Thyroid gland (tissue), 4 donors: ENCODE measurements at regions not wholly inside any gene's neighbourhood (a gene's known extent, or its start where the extent isn't known, plus 50 kb on each side); places are given as distances from the start of the nearest gene placed in this dataset.

Source experiments
- DNase-seq, 2 donors: peaks; one replicate each; pipeline ENCODE4 v3.0.0-alpha.2; 2019
- H3K27ac ChIP-seq, 3 donors: fragments of 200-600 bp; sonication (generic); 1 replicate in 2 of 3; 2 replicates in 1 of 3; pipeline ENCODE4 v1.5.1; 2016 to 2019; ENCODE audit warnings: mild to moderate bottlenecking in 1 of 3, moderate library complexity in 1 of 3
- H3K27me3 ChIP-seq: fragments of 200-600 bp; sonication (generic); one replicate; pipeline ENCODE4 v1.5.1; 2019
- H3K36me3 ChIP-seq, 2 donors: fragments of 200-600 bp; sonication (generic); one replicate each; pipeline ENCODE4 v1.5.1; 2016 to 2019
- H3K4me1 ChIP-seq, 2 donors: fragments of 200-600 bp; sonication (generic); one replicate each; pipeline ENCODE4 v1.5.1; 2017 to 2019
- H3K4me3 ChIP-seq, 3 donors: fragments of 200-600 bp; sonication (generic); replicated peaks in 1 of 3; 1 replicate in 2 of 3; 2 replicates in 1 of 3; pipeline ENCODE4 v1.5.1; 2016; ENCODE audit warnings: mild to moderate bottlenecking in 1 of 3
- H3K9me3 ChIP-seq: fragments of 200-600 bp; sonication (generic); one replicate; pipeline ENCODE4 v1.5.1; 2017
- POLR2A ChIP-seq, 2 donors: fragments of 450-650 bp; IDR thresholded peaks; one replicate each; pipeline ENCODE4 v1.6.1; 2017; ENCODE audit warnings: antibody characterized with exemption in 2 of 2, mild to moderate bottlenecking in 2 of 2, moderate library complexity in 1 of 2
- WGBS, 2 donors: methylation state at CpG; one replicate each; pipeline ENCODE4 v1.1.5; 2017; 5-methylcytosine and 5-hydroxymethylcytosine counted together
- intact Hi-C: fragments of 100-400 bp; cut with DNase I; formaldehyde crosslinking; loops from one replicate; pipeline ENCODE4 v1.15.1; 2023
- TF ChIP-seq, protein P1 (sequence below), 6 experiments: fragments of 200-600 bp in 3 of 6; fragments of 450-650 bp in 3 of 6; sonication (generic) in 3 of 6; IDR thresholded peaks; one replicate each; pipeline ENCODE4 v1.5.1; 2016 to 2019; ENCODE audit warnings: antibody characterized with exemption in 6 of 6, mild to moderate bottlenecking in 2 of 6, inconsistent platforms in 1 of 6, moderate library complexity in 1 of 6

DNA sequence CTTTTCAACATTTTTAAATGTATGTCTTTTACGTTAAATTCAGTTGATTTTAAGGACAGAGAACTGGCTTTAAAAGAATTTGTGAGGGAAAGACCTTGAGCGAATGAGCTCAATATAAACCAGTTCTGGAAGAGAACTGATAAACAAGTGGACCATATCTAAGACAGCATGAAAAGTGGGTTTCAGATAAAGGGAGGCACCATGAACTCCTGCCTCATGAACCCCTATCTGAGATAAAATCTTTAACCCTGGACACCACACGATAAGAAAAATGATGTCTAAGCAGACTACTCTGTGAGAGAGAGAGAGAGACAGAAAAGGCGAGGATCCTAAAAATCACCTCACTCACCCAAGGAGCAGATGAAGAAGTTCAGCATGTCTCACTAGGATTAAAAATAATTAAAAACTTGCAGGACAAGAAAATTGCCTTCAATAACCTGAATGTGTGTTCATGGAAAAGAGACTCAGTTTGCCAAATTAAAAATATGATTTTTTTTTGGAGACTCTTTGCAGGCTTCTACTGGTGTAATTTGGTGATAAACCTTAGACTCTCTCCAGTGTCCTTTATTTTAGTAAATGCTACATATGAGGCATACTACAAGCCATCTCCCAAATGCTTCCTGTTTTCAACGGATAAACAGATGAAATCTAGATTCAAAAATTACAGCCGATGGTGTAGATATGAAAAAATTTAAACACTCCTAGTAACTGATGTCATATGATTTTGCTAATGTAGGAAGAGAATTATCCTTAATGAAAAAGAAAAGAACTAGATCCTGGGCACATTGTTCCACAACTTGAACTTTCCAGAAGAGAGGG, 299.5 kb downstream of the ADGB start:
- Histone ChIP-seq H3K36me3 (no peaks in the 10 kb centered on the region), H3K9me3 (no peaks in the 10 kb centered on the region), H3K27ac (no peak overlapping the region), H3K4me3 (no peak overlapping the region), H3K27me3 (no peaks in the 10 kb centered on the region), H3K4me1 (no peaks in the 10 kb centered on the region)
- no peak for DNase-seq
- 86 to 93% methylated on average over 6 of the region's 6 CpGs for WGBS, 2 donors
- TF ChIP-seq POLR2A (IDR thresholded peaks at IDR 0.05): no peak
- TF ChIP-seq, protein P1, sequence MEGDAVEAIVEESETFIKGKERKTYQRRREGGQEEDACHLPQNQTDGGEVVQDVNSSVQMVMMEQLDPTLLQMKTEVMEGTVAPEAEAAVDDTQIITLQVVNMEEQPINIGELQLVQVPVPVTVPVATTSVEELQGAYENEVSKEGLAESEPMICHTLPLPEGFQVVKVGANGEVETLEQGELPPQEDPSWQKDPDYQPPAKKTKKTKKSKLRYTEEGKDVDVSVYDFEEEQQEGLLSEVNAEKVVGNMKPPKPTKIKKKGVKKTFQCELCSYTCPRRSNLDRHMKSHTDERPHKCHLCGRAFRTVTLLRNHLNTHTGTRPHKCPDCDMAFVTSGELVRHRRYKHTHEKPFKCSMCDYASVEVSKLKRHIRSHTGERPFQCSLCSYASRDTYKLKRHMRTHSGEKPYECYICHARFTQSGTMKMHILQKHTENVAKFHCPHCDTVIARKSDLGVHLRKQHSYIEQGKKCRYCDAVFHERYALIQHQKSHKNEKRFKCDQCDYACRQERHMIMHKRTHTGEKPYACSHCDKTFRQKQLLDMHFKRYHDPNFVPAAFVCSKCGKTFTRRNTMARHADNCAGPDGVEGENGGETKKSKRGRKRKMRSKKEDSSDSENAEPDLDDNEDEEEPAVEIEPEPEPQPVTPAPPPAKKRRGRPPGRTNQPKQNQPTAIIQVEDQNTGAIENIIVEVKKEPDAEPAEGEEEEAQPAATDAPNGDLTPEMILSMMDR (IDR thresholded peaks at IDR 0.05): no peak
- intact Hi-C loops: no loop called here

DNA sequence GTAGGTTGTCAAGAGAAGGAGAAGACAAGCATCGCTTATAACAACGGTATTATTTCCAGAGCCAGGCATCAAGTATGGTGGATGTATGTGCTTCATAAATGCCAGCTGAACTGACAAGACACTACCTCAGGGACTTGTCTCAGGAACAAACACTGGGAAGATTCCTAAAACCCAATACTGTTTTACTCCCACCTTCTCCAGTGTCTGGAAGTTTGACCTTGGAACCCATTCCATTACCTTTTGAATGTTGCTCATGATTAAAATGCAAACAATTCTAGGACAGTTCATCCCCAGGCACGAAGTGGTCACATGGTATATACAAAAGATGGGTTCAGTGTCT, 300.1 kb downstream of the ADGB start:
- Histone ChIP-seq H3K36me3 (no peaks in the 10 kb centered on the region), H3K9me3 (no peaks in the 10 kb centered on the region), H3K4me3 (no peak overlapping the region), H3K27ac (no peak overlapping the region), H3K4me1 (no peaks in the 10 kb centered on the region), H3K27me3 (no peaks in the 10 kb centered on the region)
- intact Hi-C loops: no loop called here
- 92 to 94% methylated on average over 3 of the region's 3 CpGs for WGBS, 2 donors
- DNase-seq: no peak
- TF ChIP-seq, protein P1 (IDR thresholded peaks at IDR 0.05): no peak
- no peak for TF ChIP-seq POLR2A (IDR thresholded peaks at IDR 0.05)

DNA sequence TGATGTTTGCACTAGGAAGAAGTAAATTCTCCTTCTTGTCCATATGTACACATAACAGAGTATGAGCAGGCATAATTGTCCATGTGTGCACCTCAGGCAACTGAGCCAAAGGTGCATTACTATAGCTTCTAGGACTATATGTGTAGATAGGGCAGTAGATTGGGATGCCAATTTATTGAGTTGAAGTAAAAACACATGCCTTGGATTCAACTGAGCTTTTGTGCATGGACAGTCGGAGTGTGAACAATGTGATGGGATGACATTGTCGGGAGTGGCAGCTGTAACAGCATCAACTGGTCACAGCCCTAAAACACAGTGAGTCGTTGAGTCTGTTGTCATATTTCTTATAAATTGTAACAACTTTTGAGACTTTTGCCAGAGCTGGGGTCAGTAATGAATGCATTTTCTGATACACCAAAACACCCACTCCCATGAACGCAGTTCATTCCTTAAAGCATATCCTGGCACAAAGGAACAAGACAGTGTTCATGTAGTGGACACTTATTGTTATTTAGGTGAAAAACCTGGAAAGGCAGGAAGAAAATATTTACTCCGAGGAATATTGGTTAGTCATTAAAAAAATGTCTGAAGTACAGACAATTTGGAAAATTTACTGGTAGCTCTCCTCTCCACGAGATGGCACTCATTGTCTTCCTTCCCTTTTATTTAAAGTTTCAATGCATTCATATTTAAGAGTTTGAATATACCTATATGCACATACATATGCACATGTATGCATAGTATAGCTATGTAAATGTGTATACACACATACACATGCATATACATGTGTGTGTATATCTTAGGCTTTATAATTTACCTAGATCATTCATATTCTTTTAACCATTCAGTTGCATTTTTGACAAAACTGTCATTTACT, 302.0 kb upstream of the STXBP5 start:
- no peak for TF ChIP-seq POLR2A (IDR thresholded peaks at IDR 0.05)
- TF ChIP-seq, protein P1 (IDR thresholded peaks at IDR 0.05): no peak
- H3K9me3 ChIP-seq: no peaks in the 10 kb centered on the region
- whole genome bisulfite sequencing, 2 donors: 92% methylated on average over 6 of the region's 6 CpGs
- no peak overlapping the region for H3K27ac ChIP-seq
- no peaks in the 10 kb centered on the region for H3K27me3 ChIP-seq
- no peak for DNase-seq
- H3K4me3 ChIP-seq: no peak overlapping the region
- H3K36me3 ChIP-seq: no peaks in the 10 kb centered on the region
- H3K4me1 ChIP-seq: no peaks in the 10 kb centered on the region
- intact Hi-C loops: no loop called here

DNA sequence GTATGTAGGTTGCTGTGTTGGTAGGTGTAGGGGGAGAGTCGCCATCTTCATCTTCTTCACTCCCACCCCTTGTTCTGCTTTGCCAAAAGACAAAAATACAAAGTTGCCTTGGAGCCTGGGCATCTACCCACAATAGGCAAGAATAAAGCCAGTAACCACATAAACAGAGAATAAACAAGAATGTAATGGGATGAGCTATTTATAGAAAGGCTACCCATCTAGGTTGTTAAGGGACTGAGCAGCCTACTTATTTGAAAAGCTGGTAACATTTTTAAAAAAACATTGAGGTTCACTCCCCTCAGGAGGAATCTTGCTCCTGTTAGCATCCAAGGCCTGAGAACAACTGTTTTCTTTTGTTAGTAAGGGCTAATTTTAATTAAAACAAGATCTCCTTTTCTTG, 301.4 kb upstream of the STXBP5 start:
- Histone ChIP-seq H3K4me3 (no peak overlapping the region), H3K4me1 (no peaks in the 10 kb centered on the region), H3K27ac (no peak overlapping the region), H3K36me3 (no peaks in the 10 kb centered on the region), H3K9me3 (no peaks in the 10 kb centered on the region), H3K27me3 (no peaks in the 10 kb centered on the region)
- TF ChIP-seq, protein P1 (IDR thresholded peaks at IDR 0.05): no peak
- TF ChIP-seq POLR2A (IDR thresholded peaks at IDR 0.05): no peak
- no peak for DNase-seq
- intact Hi-C loops: no loop called here
- WGBS, 2 donors: 92 to 100% methylated on average over 1 of the region's 1 CpG

DNA sequence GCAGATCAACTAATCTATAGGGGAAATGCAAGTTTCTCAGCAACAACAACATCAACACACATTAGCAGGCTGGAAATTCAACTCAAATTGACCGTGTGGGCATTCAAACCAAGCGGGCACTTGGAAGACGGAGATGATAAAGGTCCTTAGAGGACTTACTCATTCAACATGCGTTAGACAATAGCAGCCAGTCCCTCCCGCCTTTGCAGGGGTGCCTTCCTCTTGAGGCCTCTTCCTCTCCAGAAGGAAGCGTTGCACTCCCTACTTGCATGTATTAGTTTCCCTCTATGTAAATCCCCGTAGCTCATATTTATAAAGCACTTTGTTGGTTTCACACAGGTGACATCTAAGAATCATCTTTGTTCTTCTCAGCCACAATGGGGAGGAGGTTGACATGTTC, 300.8 kb upstream of the STXBP5 start:
- TF ChIP-seq, protein P1 (IDR thresholded peaks at IDR 0.05): no peak
- TF ChIP-seq POLR2A (IDR thresholded peaks at IDR 0.05): no peak
- Histone ChIP-seq H3K27me3 (no peaks in the 10 kb centered on the region), H3K27ac (no peak overlapping the region), H3K36me3 (no peaks in the 10 kb centered on the region), H3K4me1 (no peaks in the 10 kb centered on the region), H3K9me3 (no peaks in the 10 kb centered on the region), H3K4me3 (no peak overlapping the region)
- intact Hi-C loops: no loop called here
- WGBS, 2 donors: 87 to 97% methylated on average over 7 of the region's 7 CpGs
- DNase-seq: no peak
